OCI-LY7 (cell line): ENCODE measurements at regions not wholly inside any gene's neighbourhood (a gene's known extent, or its start where the extent isn't known, plus 50 kb on each side); places are given as distances from the start of the nearest gene placed in this dataset.

Source experiments
- CTCF ChIP-seq: fragments of 200-600 bp; sonication (generic); conservative IDR thresholded peaks from 2 replicates; pipeline ENCODE4 v1.5.1; 2014; ENCODE audit warnings: mild to moderate bottlenecking, antibody characterized with exemption, low read length, moderate library complexity, mixed read lengths
- EZH2phosphoT487 ChIP-seq: fragments of 200-600 bp; sonication (generic); IDR thresholded peaks from 2 replicates; pipeline ENCODE4 v1.6.1; 2018; ENCODE audit warnings: low read depth, borderline replicate concordance, mild to moderate bottlenecking, mixed run types, antibody characterized with exemption, low read length, moderate library complexity, mixed read lengths

- TF ChIP-seq CTCF: no peak
- TF ChIP-seq EZH2phosphoT487: no peak
Observed at GRCh38 chr10:84587789-84588188, 259.4 kb downstream of the CCSER2 start.
